Neuronal stem cell (in vitro differentiated cells): ENCODE measurements at regions not wholly inside any gene's neighbourhood (a gene's known extent, or its start where the extent isn't known, plus 50 kb on each side); places are given as distances from the start of the nearest gene placed in this dataset.

Experiments
- DNase-seq: peaks from one replicate; pipeline ENCODE4 v3.0.0-alpha.2; 2013; ENCODE audit warnings: low spot score
- H2AFZ ChIP-seq: one replicate; pipeline ENCODE4 v1.6.1; 2013; ENCODE audit warnings: mild to moderate bottlenecking, low read length, inconsistent platforms
- H2AK5ac ChIP-seq: 2 replicates; pipeline ENCODE4 v1.6.1; 2013; ENCODE audit warnings: low read depth, mild to moderate bottlenecking, inconsistent platforms, low read length, moderate library complexity, mixed read lengths
- H2BK120ac ChIP-seq: 2 replicates; pipeline ENCODE4 v1.6.1; 2013; ENCODE audit warnings: low read depth, mild to moderate bottlenecking, inconsistent platforms, low read length, moderate library complexity, mixed read lengths
- H2BK12ac ChIP-seq: one replicate; pipeline ENCODE4 v1.6.1; 2013; ENCODE audit warnings: low read length, inconsistent platforms
- H2BK15ac ChIP-seq: 2 replicates; pipeline ENCODE4 v1.6.1; 2013; ENCODE audit warnings: mild to moderate bottlenecking, low read length, inconsistent platforms, mixed read lengths
- H2BK5ac ChIP-seq: one replicate; pipeline ENCODE4 v1.6.1; 2013; ENCODE audit warnings: inconsistent platforms, mild to moderate bottlenecking, low read length, moderate library complexity
- H3K14ac ChIP-seq: one replicate; pipeline ENCODE4 v1.6.1; 2013; ENCODE audit warnings: low read length, inconsistent platforms
- H3K18ac ChIP-seq: 2 replicates; pipeline ENCODE4 v1.6.1; 2013; ENCODE audit warnings: low read length, inconsistent platforms
- H3K23ac ChIP-seq: 2 replicates; pipeline ENCODE4 v1.6.1; 2013; ENCODE audit warnings: low read depth, mild to moderate bottlenecking, mixed read lengths, low read length, inconsistent platforms; ENCODE audit not compliant: poor library complexity
- H3K27ac ChIP-seq: replicated peaks from 3 replicates; pipeline ENCODE4 v1.5.1; 2013; ENCODE audit warnings: low read length, inconsistent platforms
- H3K27me3 ChIP-seq, 3 experiments: 2 replicates each; pipeline ENCODE4 v1.6.1; 2013; ENCODE audit warnings: low read length in 3 of 3, mild to moderate bottlenecking in 2 of 3, inconsistent platforms in 1 of 3, low read depth in 1 of 3, mixed read lengths in 1 of 3, moderate library complexity in 1 of 3; ENCODE audit not compliant: control insufficient read depth in 3 of 3, insufficient read depth in 3 of 3
- H3K36me3 ChIP-seq, 2 donors: replicated peaks in 1 of 2; 2 replicates each; pipeline ENCODE4 v1.6.1; 2013; ENCODE audit warnings: low read length in 2 of 2; ENCODE audit not compliant: control insufficient read depth in 2 of 2, insufficient read depth in 2 of 2
- H3K4ac ChIP-seq: 2 replicates; pipeline ENCODE4 v1.6.1; 2013; ENCODE audit warnings: inconsistent platforms, mild to moderate bottlenecking, low read length, moderate library complexity
- H3K4me1 ChIP-seq, 2 donors: 1 replicate in 1 of 2; 2 replicates in 1 of 2; pipeline ENCODE4 v1.6.1; 2013; ENCODE audit warnings: low read length in 2 of 2, low read depth in 1 of 2; ENCODE audit not compliant: control insufficient read depth in 2 of 2, insufficient read depth in 1 of 2
- H3K4me2 ChIP-seq: one replicate; pipeline ENCODE4 v1.6.1; 2013; ENCODE audit warnings: mild to moderate bottlenecking, low read length, inconsistent platforms; ENCODE audit not compliant: insufficient read depth, poor library complexity, severe bottlenecking
- H3K4me3 ChIP-seq, 2 donors: 2 replicates each; pipeline ENCODE4 v1.5.1; 2013; ENCODE audit warnings: low read length in 2 of 2, mild to moderate bottlenecking in 2 of 2, inconsistent platforms in 1 of 2, moderate library complexity in 1 of 2
- H3K79me1 ChIP-seq: one replicate; pipeline ENCODE4 v1.6.1; 2013; ENCODE audit warnings: low read depth, mild to moderate bottlenecking, inconsistent platforms, low read length, moderate library complexity
- H3K9ac ChIP-seq: one replicate; pipeline ENCODE4 v1.6.1; 2013; ENCODE audit warnings: mild to moderate bottlenecking, low read depth, low read length, inconsistent platforms; ENCODE audit not compliant: poor library complexity
- H3K9me3 ChIP-seq, 2 donors: replicated peaks in 1 of 2; 2 replicates each; pipeline versions ENCODE3 to v1.6.1; 2013; ENCODE audit warnings: low read length in 2 of 2, mild to moderate bottlenecking in 2 of 2, inconsistent platforms in 1 of 2, low read depth in 1 of 2, mixed read lengths in 1 of 2, moderate library complexity in 1 of 2; ENCODE audit not compliant: control insufficient read depth in 2 of 2, insufficient read depth in 1 of 2
- H4K8ac ChIP-seq: one replicate; pipeline ENCODE4 v1.6.1; 2013; ENCODE audit warnings: low read depth, mild to moderate bottlenecking, inconsistent platforms, low read length, moderate library complexity
- H4K91ac ChIP-seq: one replicate; pipeline ENCODE4 v1.6.1; 2013; ENCODE audit warnings: low read length, low read depth, mild to moderate bottlenecking, inconsistent platforms; ENCODE audit not compliant: poor library complexity
- whole genome bisulfite sequencing, 2 donors: extraction: QIAGEN DNeasy Blood & Tissue Kit; methylation state at CpG; one replicate each; pipeline ENCODE4 v1.1.7; 2013; ENCODE audit warnings: missing lambda C conversion rate in 2 of 2, mixed read lengths in 1 of 2; ENCODE audit not compliant: insufficient read length in 2 of 2, insufficient replicate concordance in 1 of 2; ENCODE audit errors: extremely low coverage in 2 of 2; 5-methylcytosine and 5-hydroxymethylcytosine counted together

DNA sequence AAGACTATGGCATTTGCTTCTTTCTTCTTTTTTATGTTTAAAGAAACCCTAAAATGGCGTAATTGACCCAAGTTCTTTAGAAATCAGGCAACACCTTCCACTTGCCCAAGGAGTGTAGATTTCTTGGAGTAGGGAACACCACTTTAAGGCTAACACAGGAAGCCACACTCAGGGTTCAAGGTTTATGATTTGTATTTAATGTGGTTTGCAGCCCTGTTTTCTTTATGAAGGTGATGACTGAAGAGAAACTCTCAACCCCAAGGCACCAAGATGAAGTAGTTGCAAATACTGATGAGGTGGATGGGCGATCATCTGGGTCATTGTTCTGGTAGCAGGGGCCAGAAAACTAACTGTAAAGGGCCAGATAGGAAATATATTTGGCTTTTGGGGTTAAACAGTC, 101.1 kb downstream of the DLEU7 start:
- no peak overlapping the region for H2BK15ac ChIP-seq
- H4K8ac ChIP-seq, result no peak overlapping the region
- H2AK5ac ChIP-seq, result no peak overlapping the region
- H3K4ac ChIP-seq, result no peak overlapping the region
- H2BK120ac ChIP-seq, result no peak overlapping the region
- H3K9me3 ChIP-seq, result no peaks in the 10 kb centered on the region
- H3K36me3 ChIP-seq, result no peaks in the 10 kb centered on the region
- no peak overlapping the region for H3K4me2 ChIP-seq
- H3K27me3 ChIP-seq, result no peaks in the 10 kb centered on the region
- H3K27ac ChIP-seq, result no peak overlapping the region
- H2AFZ ChIP-seq, result no peak overlapping the region
- no peak overlapping the region for H3K9ac ChIP-seq
- H4K91ac ChIP-seq, result no peak overlapping the region
- WGBS, 2 donors, result no CpG with 5 or more reads among the region's 2 CpGs
- no peak overlapping the region for H2BK5ac ChIP-seq
- peaks cover 0 to under 1% of the 10 kb centered on the region in 2 donors for H3K4me1 ChIP-seq
- H3K18ac ChIP-seq, result no peak overlapping the region
- no peak overlapping the region for H3K23ac ChIP-seq
- no peak for DNase-seq
- H3K4me3 ChIP-seq, result no peak overlapping the region
- H2BK12ac ChIP-seq, result no peak overlapping the region
- H3K14ac ChIP-seq, result no peak overlapping the region
- no peaks in the 10 kb centered on the region for H3K79me1 ChIP-seq

DNA sequence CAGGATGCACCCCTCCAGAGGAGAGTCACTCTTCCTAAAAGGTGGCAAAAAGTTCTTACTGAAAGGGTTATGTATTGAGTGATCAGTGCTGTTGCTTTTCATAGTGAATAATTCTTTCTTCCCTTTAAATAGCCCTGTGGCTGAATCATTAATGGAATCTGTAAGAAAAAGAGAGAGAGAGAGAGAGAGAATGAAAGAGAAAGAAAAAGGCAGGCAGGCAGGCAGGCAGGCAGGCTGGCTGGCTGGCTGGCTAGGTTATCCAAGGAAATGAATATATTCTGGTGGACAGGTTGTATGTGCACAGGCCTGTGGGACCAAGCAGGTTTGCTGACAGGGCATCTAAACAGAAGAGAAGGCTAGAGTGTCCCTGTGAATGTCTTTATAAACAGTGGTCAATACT, 100.5 kb downstream of the DLEU7 start:
- Histone ChIP-seq H2BK15ac (no peak overlapping the region), H3K14ac (no peak overlapping the region), H3K4me1 (peaks cover 0 to 5% of the 10 kb centered on the region in 2 donors), H2BK5ac (no peak overlapping the region), H3K79me1 (no peaks in the 10 kb centered on the region), H2BK120ac (no peak overlapping the region), H3K36me3 (no peaks in the 10 kb centered on the region), H3K23ac (no peak overlapping the region), H3K4ac (no peak overlapping the region), H2AK5ac (no peak overlapping the region), H3K18ac (no peak overlapping the region), H3K9ac (no peak overlapping the region), H3K27me3 (no peaks in the 10 kb centered on the region), H3K9me3 (no peaks in the 10 kb centered on the region), H2AFZ (no peak overlapping the region), H3K4me3 (no peak overlapping the region), H2BK12ac (no peak overlapping the region), H3K4me2 (no peak overlapping the region), H4K91ac (no peak overlapping the region), H3K27ac (no peak overlapping the region), H4K8ac (no peak overlapping the region)
- DNase-seq, result no peak

DNA sequence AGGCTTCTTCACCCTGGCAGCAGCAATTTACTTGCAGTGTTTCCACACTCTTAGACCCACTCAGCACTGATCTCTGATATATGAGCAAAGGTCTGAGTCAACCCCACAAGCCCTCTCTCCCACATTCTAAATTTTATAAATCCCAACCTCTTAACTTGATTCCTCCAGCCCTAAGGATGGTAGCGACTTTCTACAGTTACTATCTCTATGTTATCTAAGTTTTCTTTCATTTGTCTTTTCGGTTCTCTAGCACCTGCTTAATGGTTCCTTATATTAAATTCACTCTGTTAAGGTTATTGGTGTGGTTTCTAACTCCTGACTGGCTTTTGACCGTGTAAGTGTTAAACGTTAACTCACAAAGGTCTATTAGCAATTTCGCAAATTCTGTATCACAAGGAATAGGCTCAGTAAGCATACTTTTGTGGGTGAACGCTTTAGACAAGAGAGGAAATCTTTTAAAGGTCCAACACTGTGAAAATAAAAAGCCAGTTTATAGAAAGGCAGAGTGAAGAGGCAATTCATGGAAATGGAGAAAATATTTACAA, 99.3 kb downstream of the DLEU7 start:
- no peak overlapping the region for H4K8ac ChIP-seq
- H4K91ac ChIP-seq, result no peak overlapping the region
- H2BK12ac ChIP-seq, result no peak overlapping the region
- no peaks in the 10 kb centered on the region for H3K36me3 ChIP-seq
- DNase-seq, result no peak
- no peak overlapping the region for H3K4me3 ChIP-seq
- H2AFZ ChIP-seq, result no peak overlapping the region
- no peak overlapping the region for H3K23ac ChIP-seq
- H3K9ac ChIP-seq, result no peak overlapping the region
- H3K4me1 ChIP-seq, result peaks cover 0 to 5% of the 10 kb centered on the region in 2 donors
- H3K27me3 ChIP-seq, result no peaks in the 10 kb centered on the region
- H2BK15ac ChIP-seq, result no peak overlapping the region
- no peak overlapping the region for H2BK120ac ChIP-seq
- WGBS, 2 donors, result no CpG with 5 or more reads among the region's 6 CpGs
- H3K4me2 ChIP-seq, result no peak overlapping the region
- H3K14ac ChIP-seq, result no peak overlapping the region
- H3K18ac ChIP-seq, result no peak overlapping the region
- H2BK5ac ChIP-seq, result no peak overlapping the region
- no peak overlapping the region for H2AK5ac ChIP-seq
- H3K4ac ChIP-seq, result no peak overlapping the region
- H3K9me3 ChIP-seq, result no peaks in the 10 kb centered on the region
- no peaks in the 10 kb centered on the region for H3K79me1 ChIP-seq
- H3K27ac ChIP-seq, result no peak overlapping the region

DNA sequence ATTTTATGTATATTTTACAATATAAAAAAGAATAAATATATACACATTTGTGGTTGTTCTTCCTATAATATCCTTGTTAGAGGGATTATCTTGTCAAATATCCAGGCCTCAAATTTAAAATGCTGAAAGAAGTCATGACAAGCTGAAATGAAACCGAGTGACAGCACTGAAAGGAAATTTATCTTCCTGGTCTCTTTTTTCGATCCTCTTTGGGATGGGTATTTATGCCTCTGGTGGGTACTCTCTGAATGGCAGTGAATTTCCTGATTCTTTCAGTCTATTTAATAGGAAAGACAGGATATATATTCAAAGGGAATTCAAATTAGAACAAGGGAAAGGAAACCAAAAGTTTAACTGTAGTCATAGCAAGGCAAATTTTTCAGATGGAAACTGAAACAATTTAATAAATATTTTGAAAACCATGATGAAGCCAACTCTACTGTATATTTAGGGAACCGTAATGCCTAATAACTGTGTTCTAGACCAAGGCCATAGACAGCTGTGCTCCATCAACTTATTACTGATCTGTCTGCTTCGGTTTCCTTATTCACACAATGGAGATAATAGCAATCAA, 97.9 kb downstream of the DLEU7 start:
- H3K27ac ChIP-seq, result no peak overlapping the region
- DNase-seq, result no peak
- H2BK120ac ChIP-seq, result no peak overlapping the region
- no peak overlapping the region for H2BK12ac ChIP-seq
- H3K23ac ChIP-seq, result no peak overlapping the region
- H3K18ac ChIP-seq, result no peak overlapping the region
- WGBS, 2 donors, result no CpG with 5 or more reads among the region's 4 CpGs
- no peak overlapping the region for H2BK15ac ChIP-seq
- H3K36me3 ChIP-seq, result no peaks in the 10 kb centered on the region
- no peak overlapping the region for H4K91ac ChIP-seq
- no peaks in the 10 kb centered on the region for H3K9me3 ChIP-seq
- H3K14ac ChIP-seq, result no peak overlapping the region
- H2AK5ac ChIP-seq, result no peak overlapping the region
- no peak overlapping the region for H3K9ac ChIP-seq
- H3K4me2 ChIP-seq, result no peak overlapping the region
- H3K79me1 ChIP-seq, result no peaks in the 10 kb centered on the region
- H3K4me3 ChIP-seq, result no peak overlapping the region
- no peak overlapping the region for H3K4ac ChIP-seq
- no peak overlapping the region for H2AFZ ChIP-seq
- no peaks in the 10 kb centered on the region for H3K27me3 ChIP-seq
- H2BK5ac ChIP-seq, result no peak overlapping the region
- H3K4me1 ChIP-seq, result peaks cover 0 to 5% of the 10 kb centered on the region in 2 donors
- H4K8ac ChIP-seq, result no peak overlapping the region
